ENCODE measurements at regions not wholly inside any gene's neighbourhood (a gene's known extent, or its start where the extent isn't known, plus 50 kb on each side); places are given as distances from the start of the nearest gene placed in this dataset.

- Histone ChIP-seq H2AK9ac (replicated peaks; ENCODE audit: low read depth, low read length, poor library complexity) (no peak overlapping the region), H2AK5ac (ENCODE audit: low read depth, low read length) (no peak overlapping the region), H3K79me1 (ENCODE audit: low read depth in 1 of 2, low read length in 2 of 2) (no peaks in the 10 kb centered on the region), H3K23ac (ENCODE audit: low read depth, low read length) (no peak overlapping the region), H3K4ac (ENCODE audit: low read depth, low read length) (no peak overlapping the region), H3K9ac (ENCODE audit: low read depth, low read length) (no peak overlapping the region), H2BK15ac (ENCODE audit: low read depth, low read length) (no peak overlapping the region), H3K14ac (replicated peaks; ENCODE audit: low read depth, low read length) (no peak overlapping the region), H2BK120ac (ENCODE audit: low read depth, low read length) (no peak overlapping the region), H3K4me1 (ENCODE audit: control insufficient read depth, insufficient read depth, low read length) (no peaks in the 10 kb centered on the region), H3K9me3 (ENCODE audit: control insufficient read depth, insufficient read depth, low read length) (no peaks in the 10 kb centered on the region), H3K9me1 (ENCODE audit: insufficient read depth, low read length) (no peaks in the 10 kb centered on the region), H2BK20ac (ENCODE audit: low read depth, low read length) (no peak overlapping the region), H4K20me1 (ENCODE audit: insufficient read depth, low read length) (no peaks in the 10 kb centered on the region), H2BK5ac (ENCODE audit: low read depth, low read length, poor library complexity, severe bottlenecking) (no peak overlapping the region), H2AFZ (replicated peaks; ENCODE audit: low read length, poor library complexity) (no peak overlapping the region), H3K18ac (ENCODE audit: low read depth, low read length) (no peak overlapping the region), H3K27me3 (ENCODE audit: control insufficient read depth, insufficient read depth, low read length) (no peaks in the 10 kb centered on the region), H3K36me3 (ENCODE audit: control insufficient read depth, insufficient read depth, low read length) (no peaks in the 10 kb centered on the region), H3K4me2 (ENCODE audit: low read depth, low read length) (no peak overlapping the region), H3K27ac (ENCODE audit: insufficient read depth, low read length) (no peak overlapping the region), H3K56ac (ENCODE audit: extremely low read depth, insufficient read depth, low read length) (no peak overlapping the region), H4K8ac (ENCODE audit: low read depth in 2 of 2, low read length in 2 of 2) (no peak overlapping the region), H4K91ac (ENCODE audit: insufficient read depth, low read depth, low read length) (no peak overlapping the region), H3K4me3 (ENCODE audit: insufficient read depth, low read depth, low read length) (no peak overlapping the region), H4K5ac (ENCODE audit: low read depth, low read length) (no peak overlapping the region)
- dilution Hi-C loops (cut with HindIII; ENCODE audit: low sequenced_read_pairs, unreplicated experiment) (no loop called here), in situ Hi-C loops (cut with MboI; ENCODE audit: low sequenced_read_pairs) (no loop called here), intact Hi-C loops (cut with micrococcal nuclease) (no loop called here)
- no TSS peak for BruUV-seq (replicated peaks)
- 100% methylated on average over 1 of the region's 3 CpGs; no CpG with 5 or more reads in 1 of the 2 experiments for WGBS, 2 experiments (ENCODE audit: extremely low coverage in 2 of 2, insufficient read length in 1 of 2)
- DNase-seq: no peak
- CTCF ChIA-PET: interaction anchor here (1.1 kb wide), 1 partner anchor 12 kb away, joined by 3 read pairs; no protein-coding TSS in a partner anchor
- POLR2A ChIA-PET (ENCODE audit: unreplicated experiment): no interaction called here
- ATAC-seq (ENCODE audit: low read depth): no peak
- TF ChIP-seq BHLHE40 (IDR thresholded peaks at IDR 0.05; ENCODE audit: low read depth, low read length) (no peak), MAZ (IDR thresholded peaks at IDR 0.05; ENCODE audit: borderline replicate concordance, low read depth, low read length) (no peak), CHD1 (IDR thresholded peaks at IDR 0.05; ENCODE audit: low read depth, low read length) (no peak), CEBPB (IDR thresholded peaks at IDR 0.05; ENCODE audit: low read depth, low read length) (no peak), USF2 (IDR thresholded peaks at IDR 0.05; ENCODE audit: low read depth, low read length) (no peak), RFX5 (IDR thresholded peaks at IDR 0.05; ENCODE audit: low read depth, low read length) (no peak), MAFK (IDR thresholded peaks at IDR 0.05; ENCODE audit: low read depth, low read length) (no peak), SMC3 (IDR thresholded peaks at IDR 0.05; ENCODE audit: low read depth, low read length) (no peak), CTCF (conservative IDR thresholded peaks at IDR 0.05; ENCODE audit: low read depth, low read length) (no peak), NFE2L2 (IDR thresholded peaks at IDR 0.05; ENCODE audit: low read depth, low read length) (no peak), POLR2A (IDR thresholded peaks at IDR 0.05; ENCODE audit: low read depth, low read length) (no peak), ELK1 (IDR thresholded peaks at IDR 0.05; ENCODE audit: borderline replicate concordance, low read depth, low read length) (no peak), RCOR1 (IDR thresholded peaks at IDR 0.05; ENCODE audit: insufficient replicate concordance, low read length) (no peak), RAD21 (IDR thresholded peaks at IDR 0.05; ENCODE audit: low read length) (no peak), FOS (IDR thresholded peaks at IDR 0.05; ENCODE audit: low read depth, low read length) (no peak), MXI1 (IDR thresholded peaks at IDR 0.05; ENCODE audit: borderline replicate concordance, low read depth, low read length) (no peak)
Measured at GRCh38 chr5:89513299-89514044, 630.5 kb upstream of the MEF2C start.
